Uterus (tissue), 3 donors: ENCODE measurements at regions not wholly inside any gene's neighbourhood (a gene's known extent, or its start where the extent isn't known, plus 50 kb on each side); places are given as distances from the start of the nearest gene placed in this dataset.

ENCODE experiments used
- DNase-seq, 2 donors: peaks; one replicate each; pipeline ENCODE4 v3.0.0-alpha.2; 2019 to 2020
- H3K27ac ChIP-seq, 2 donors: fragments of 200-600 bp; sonication (generic); 1 replicate in 1 of 2; 2 replicates in 1 of 2; pipeline ENCODE4 v1.5.1; 2016 to 2018
- H3K27me3 ChIP-seq, 2 donors: fragments of 200-600 bp; sonication (generic); one replicate each; pipeline ENCODE4 v1.5.1; 2018 to 2019; ENCODE audit warnings: control low read depth in 1 of 2
- H3K36me3 ChIP-seq, 2 donors: fragments of 200-600 bp; sonication (generic); one replicate each; pipeline ENCODE4 v1.5.1; 2019; ENCODE audit warnings: control low read depth in 1 of 2
- H3K4me1 ChIP-seq, 2 donors: fragments of 200-600 bp; sonication (generic); one replicate each; pipeline ENCODE4 v1.5.1; 2018 to 2019; ENCODE audit warnings: control low read depth in 1 of 2
- H3K4me3 ChIP-seq, 2 donors: fragments of 200-600 bp; sonication (generic); 1 replicate in 1 of 2; 2 replicates in 1 of 2; pipeline ENCODE4 v1.5.1; 2018 to 2019; ENCODE audit warnings: mild to moderate bottlenecking in 1 of 2
- H3K9me3 ChIP-seq, 2 donors: fragments of 200-600 bp; sonication (generic); one replicate each; pipeline ENCODE4 v1.5.1; 2019; ENCODE audit warnings: control low read depth in 1 of 2
- POLR2A ChIP-seq, 2 donors: fragments of 450-650 bp; IDR thresholded peaks; one replicate each; pipeline ENCODE4 v1.6.1; 2016; ENCODE audit warnings: antibody characterized with exemption in 2 of 2, mild to moderate bottlenecking in 1 of 2, moderate library complexity in 1 of 2
- intact Hi-C: fragments of 100-400 bp; cut with DNase I; formaldehyde crosslinking; loops from one replicate; pipeline ENCODE4 v1.15.1; 2023; ENCODE audit warnings: low total_unique reads
- TF ChIP-seq, protein P1 (sequence below), 4 experiments: fragments of 200-600 bp in 2 of 4; fragments of 450-650 bp in 2 of 4; sonication (generic) in 2 of 4; IDR thresholded peaks; one replicate each; pipeline ENCODE4 v1.5.1; 2016 to 2019; ENCODE audit warnings: antibody characterized with exemption in 4 of 4, mild to moderate bottlenecking in 2 of 4, moderate library complexity in 1 of 4
- donor health status: DM: yes; HTN: yes; CAD: no.

DNA sequence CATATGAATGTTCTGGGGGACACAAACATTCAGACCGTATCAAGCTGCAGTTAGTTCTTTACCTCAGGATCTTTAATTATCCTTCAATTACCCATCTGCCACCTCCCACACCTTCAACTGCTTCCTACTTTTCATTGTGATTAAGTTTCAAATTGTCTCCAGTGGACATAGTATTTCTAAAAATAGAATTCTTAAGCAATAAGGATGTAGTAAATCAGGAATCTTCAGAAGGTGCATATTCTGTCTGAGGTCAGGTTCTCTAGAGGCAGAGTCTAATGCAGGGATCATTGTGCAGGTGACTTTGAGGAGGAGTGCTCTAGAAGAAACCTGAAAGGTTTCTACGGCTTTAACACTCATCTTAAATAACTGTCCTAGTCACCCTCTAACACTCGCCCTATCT, 102.6 kb upstream of the PPP2R5A start:
- TF ChIP-seq, protein P1, sequence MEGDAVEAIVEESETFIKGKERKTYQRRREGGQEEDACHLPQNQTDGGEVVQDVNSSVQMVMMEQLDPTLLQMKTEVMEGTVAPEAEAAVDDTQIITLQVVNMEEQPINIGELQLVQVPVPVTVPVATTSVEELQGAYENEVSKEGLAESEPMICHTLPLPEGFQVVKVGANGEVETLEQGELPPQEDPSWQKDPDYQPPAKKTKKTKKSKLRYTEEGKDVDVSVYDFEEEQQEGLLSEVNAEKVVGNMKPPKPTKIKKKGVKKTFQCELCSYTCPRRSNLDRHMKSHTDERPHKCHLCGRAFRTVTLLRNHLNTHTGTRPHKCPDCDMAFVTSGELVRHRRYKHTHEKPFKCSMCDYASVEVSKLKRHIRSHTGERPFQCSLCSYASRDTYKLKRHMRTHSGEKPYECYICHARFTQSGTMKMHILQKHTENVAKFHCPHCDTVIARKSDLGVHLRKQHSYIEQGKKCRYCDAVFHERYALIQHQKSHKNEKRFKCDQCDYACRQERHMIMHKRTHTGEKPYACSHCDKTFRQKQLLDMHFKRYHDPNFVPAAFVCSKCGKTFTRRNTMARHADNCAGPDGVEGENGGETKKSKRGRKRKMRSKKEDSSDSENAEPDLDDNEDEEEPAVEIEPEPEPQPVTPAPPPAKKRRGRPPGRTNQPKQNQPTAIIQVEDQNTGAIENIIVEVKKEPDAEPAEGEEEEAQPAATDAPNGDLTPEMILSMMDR (IDR thresholded peaks at IDR 0.05), result no peak
- TF ChIP-seq POLR2A (IDR thresholded peaks at IDR 0.05), result no peak
- no peak overlapping the region for H3K27ac ChIP-seq
- no peaks in the 10 kb centered on the region for H3K9me3 ChIP-seq
- H3K4me1 ChIP-seq, result no peaks in the 10 kb centered on the region
- H3K36me3 ChIP-seq, result no peaks in the 10 kb centered on the region
- no peaks in the 10 kb centered on the region for H3K27me3 ChIP-seq
- no peak overlapping the region for H3K4me3 ChIP-seq
- DNase-seq, result no peak
- intact Hi-C loops, result no loop called here

DNA sequence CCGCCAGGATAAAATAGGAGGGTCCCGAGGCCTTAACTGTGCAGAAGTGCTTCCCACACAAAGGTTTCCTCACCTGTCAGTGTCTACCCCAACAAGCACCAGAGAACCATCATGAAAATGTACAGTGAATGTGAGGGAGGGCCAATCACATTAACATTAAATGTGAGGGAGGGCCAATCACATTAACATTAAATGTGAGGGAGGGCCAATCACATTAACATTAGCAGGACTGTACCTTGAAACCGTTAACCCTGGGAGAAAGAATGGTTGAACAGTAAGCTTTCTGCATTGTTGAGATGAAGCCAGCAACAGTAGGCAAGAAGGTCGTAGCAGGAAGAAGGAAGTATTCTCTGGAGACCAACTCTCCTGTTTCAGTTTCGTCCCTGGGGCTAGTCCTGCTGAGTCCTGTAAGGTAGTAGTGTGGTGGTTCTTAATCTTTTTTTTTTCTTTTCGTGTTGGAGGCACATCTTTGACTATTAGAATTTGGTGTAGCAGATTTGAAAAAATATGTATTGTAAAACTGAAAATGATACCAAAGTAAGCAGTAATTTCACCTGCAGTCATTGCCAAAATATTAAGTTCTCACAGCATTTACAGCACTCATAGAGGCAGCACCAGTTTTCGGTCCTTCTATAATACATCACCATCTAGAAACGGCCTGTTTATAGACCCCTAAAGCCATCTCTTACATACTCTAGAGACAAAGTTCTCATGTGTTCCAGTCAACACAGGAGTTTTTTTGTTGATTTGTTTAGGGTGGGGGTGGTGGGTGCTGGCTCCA, 98.6 kb upstream of the PPP2R5A start:
- Histone ChIP-seq H3K4me3 (no peak overlapping the region), H3K9me3 (no peaks in the 10 kb centered on the region), H3K36me3 (no peaks in the 10 kb centered on the region), H3K27me3 (no peaks in the 10 kb centered on the region), H3K4me1 (no peaks in the 10 kb centered on the region), H3K27ac (no peak overlapping the region)
- intact Hi-C loops, result no loop called here
- DNase-seq, result no peak
- TF ChIP-seq POLR2A (IDR thresholded peaks at IDR 0.05), result no peak
- TF ChIP-seq, protein P1 (IDR thresholded peaks at IDR 0.05), result no peak

DNA sequence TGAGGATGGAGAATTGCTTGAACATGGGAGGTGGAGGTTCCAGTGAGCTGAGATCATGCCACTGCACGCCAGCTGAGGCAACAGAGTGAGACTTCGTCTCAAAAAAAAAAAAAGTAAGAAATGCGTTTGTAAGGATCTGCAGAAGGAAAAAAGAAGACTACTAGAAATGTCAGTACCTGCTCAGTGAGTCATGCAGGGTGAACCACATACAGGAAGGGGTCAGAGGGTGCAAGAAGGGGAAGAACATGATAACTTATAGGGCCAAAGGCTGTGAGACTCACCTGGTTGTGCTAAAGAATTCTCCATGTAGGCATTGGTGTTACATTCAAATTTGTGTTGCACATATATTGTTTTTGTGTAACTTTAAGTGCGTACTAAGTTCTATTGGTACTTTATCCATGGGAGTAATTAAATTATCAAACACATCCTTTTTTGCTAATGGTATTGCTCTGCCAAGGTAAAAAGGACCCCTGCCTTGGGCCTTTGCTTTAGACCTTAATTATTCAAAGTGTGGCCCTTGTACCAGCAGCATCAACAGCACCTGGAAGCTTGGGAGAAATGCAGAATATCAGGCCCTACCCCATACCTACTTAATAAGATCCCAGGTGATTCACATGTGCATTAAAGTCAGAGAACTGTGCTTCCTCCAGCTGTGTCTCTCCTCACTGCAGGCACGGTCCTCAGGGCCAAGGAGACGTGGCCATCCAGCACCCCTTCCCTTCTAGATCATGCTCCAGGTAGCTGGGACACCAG, 96.4 kb upstream of the PPP2R5A start:
- H3K36me3 ChIP-seq, result no peaks in the 10 kb centered on the region
- DNase-seq, result no peak
- TF ChIP-seq, protein P1 (IDR thresholded peaks at IDR 0.05), result no peak
- no peak for TF ChIP-seq POLR2A (IDR thresholded peaks at IDR 0.05)
- no peak overlapping the region for H3K27ac ChIP-seq
- H3K9me3 ChIP-seq, result no peaks in the 10 kb centered on the region
- no peak overlapping the region for H3K4me3 ChIP-seq
- intact Hi-C loops, result no loop called here
- H3K4me1 ChIP-seq, result no peaks in the 10 kb centered on the region
- H3K27me3 ChIP-seq, result no peaks in the 10 kb centered on the region

DNA sequence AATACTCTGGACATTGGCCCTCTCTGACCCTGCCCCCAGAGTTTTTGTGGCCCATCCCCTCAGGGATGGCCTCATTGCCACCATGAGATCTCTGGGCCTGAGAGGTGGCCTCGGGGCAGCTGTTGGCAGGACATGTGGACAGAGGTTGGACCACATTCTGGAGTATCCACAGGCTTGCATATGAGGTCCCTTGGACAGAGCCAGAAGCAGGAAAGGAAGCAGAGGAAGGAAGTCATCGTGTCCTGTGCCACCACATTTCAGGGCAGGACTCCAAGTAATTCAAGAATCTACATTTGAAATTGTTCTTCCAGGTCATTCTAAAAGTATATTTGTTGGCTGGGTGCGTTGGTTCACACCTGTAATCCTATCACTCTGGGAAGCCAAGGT, 95.9 kb upstream of the PPP2R5A start:
- intact Hi-C loops, result no loop called here
- Histone ChIP-seq H3K36me3 (no peaks in the 10 kb centered on the region), H3K9me3 (no peaks in the 10 kb centered on the region), H3K4me3 (no peak overlapping the region), H3K27me3 (no peaks in the 10 kb centered on the region), H3K27ac (no peak overlapping the region), H3K4me1 (no peaks in the 10 kb centered on the region)
- no peak for DNase-seq
- TF ChIP-seq, protein P1 (IDR thresholded peaks at IDR 0.05), result no peak
- no peak for TF ChIP-seq POLR2A (IDR thresholded peaks at IDR 0.05)

DNA sequence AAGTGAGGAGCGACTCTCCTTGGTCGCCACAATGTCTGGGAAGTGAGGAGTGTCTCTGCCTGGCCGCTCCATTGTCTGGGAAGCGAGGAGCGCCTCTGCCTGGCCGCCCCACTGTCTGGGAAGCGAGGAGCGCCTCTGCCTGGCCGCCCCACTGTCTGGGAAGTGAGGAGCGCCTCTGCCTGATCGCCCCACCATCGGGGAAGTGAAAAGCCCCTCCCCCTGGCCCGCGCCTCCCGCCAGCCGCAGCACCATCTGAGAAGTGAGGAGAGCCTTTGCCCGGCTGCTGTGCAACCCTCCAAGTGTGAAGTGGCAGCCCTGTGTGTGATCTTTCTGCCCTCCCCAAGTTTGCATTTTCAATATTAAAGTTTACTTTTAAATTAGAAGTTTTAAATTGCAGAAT, 95.0 kb upstream of the PPP2R5A start:
- Histone ChIP-seq H3K27ac (no peak overlapping the region), H3K36me3 (no peaks in the 10 kb centered on the region), H3K27me3 (no peaks in the 10 kb centered on the region), H3K4me3 (no peak overlapping the region), H3K4me1 (no peaks in the 10 kb centered on the region), H3K9me3 (no peaks in the 10 kb centered on the region)
- TF ChIP-seq, protein P1 (IDR thresholded peaks at IDR 0.05), result no peak
- TF ChIP-seq POLR2A (IDR thresholded peaks at IDR 0.05), result no peak
- no peak for DNase-seq
- intact Hi-C loops, result no loop called here
